MM.1S (cell line): ENCODE measurements at regions not wholly inside any gene's neighbourhood (a gene's known extent, or its start where the extent isn't known, plus 50 kb on each side); places are given as distances from the start of the nearest gene placed in this dataset.

Source experiments
- DNase-seq: peaks from one replicate; pipeline ENCODE4 v3.0.0-alpha.2; 2015
- H2AFZ ChIP-seq: fragments of 300-600 bp; sonication (generic); 2 replicates; pipeline ENCODE4 v1.6.0; 2016; ENCODE audit warnings: antibody characterized with exemption, low read length
- H3F3A ChIP-seq: fragments of 300-600 bp; sonication (generic); 2 replicates; pipeline ENCODE4 v1.6.1; 2016; ENCODE audit warnings: mild to moderate bottlenecking, antibody characterized with exemption, low read length, moderate library complexity, mixed read lengths; ENCODE audit not compliant: insufficient read depth
- H3K27ac ChIP-seq: fragments of 300-600 bp; sonication (generic); 2 replicates; pipeline ENCODE4 v1.5.1; 2016; ENCODE audit warnings: mild to moderate bottlenecking, low read length
- H3K27me3 ChIP-seq: fragments of 300-600 bp; sonication (generic); replicated peaks from 2 replicates; pipeline ENCODE4 v1.6.0; 2016; ENCODE audit warnings: low read length; ENCODE audit not compliant: insufficient read depth
- H3K36me3 ChIP-seq: fragments of 300-600 bp; sonication (generic); replicated peaks from 2 replicates; pipeline ENCODE4 v1.6.1; 2016; ENCODE audit warnings: mild to moderate bottlenecking, low read length, mixed read lengths; ENCODE audit not compliant: insufficient read depth
- H3K4me1 ChIP-seq: fragments of 300-600 bp; sonication (generic); 2 replicates; pipeline ENCODE4 v1.6.1; 2016; ENCODE audit warnings: low read length, mixed read lengths
- H3K4me2 ChIP-seq: fragments of 300-600 bp; sonication (generic); 2 replicates; pipeline ENCODE4 v1.6.0; 2016; ENCODE audit warnings: low read depth, low read length
- H3K4me3 ChIP-seq: fragments of 300-600 bp; sonication (generic); 2 replicates; pipeline ENCODE4 v1.5.1; 2016; ENCODE audit warnings: low read length, mixed read lengths
- H3K79me2 ChIP-seq: fragments of 300-600 bp; sonication (generic); 2 replicates; pipeline ENCODE4 v1.6.1; 2016; ENCODE audit warnings: mixed run types, low read length, mixed read lengths
- H3K9ac ChIP-seq: fragments of 300-600 bp; sonication (generic); 2 replicates; pipeline ENCODE4 v1.6.1; 2016; ENCODE audit warnings: low read length, mixed read lengths
- H3K9me2 ChIP-seq: fragments of 300-600 bp; sonication (generic); replicated peaks from 2 replicates; pipeline ENCODE4 v1.6.1; 2016; ENCODE audit warnings: mild to moderate bottlenecking, low read length, mixed read lengths; ENCODE audit not compliant: insufficient read depth
- H3K9me3 ChIP-seq: fragments of 300-600 bp; sonication (generic); replicated peaks from 2 replicates; pipeline ENCODE4 v1.6.1; 2016; ENCODE audit warnings: mild to moderate bottlenecking, low read length, mixed read lengths; ENCODE audit not compliant: insufficient read depth
- H4K20me1 ChIP-seq: fragments of 300-600 bp; sonication (generic); 2 replicates; pipeline ENCODE4 v1.6.1; 2016; ENCODE audit warnings: mild to moderate bottlenecking, low read length, moderate library complexity, mixed read lengths; ENCODE audit not compliant: insufficient read depth
- EZH2 ChIP-seq: fragments of 300-600 bp; sonication (generic); optimal IDR thresholded peaks from 2 replicates; pipeline ENCODE3; 2017; ENCODE audit warnings: low read depth, mild to moderate bottlenecking, antibody characterized with exemption, low read length, mixed read lengths
- EZH2phosphoT487 ChIP-seq: fragments of 300-600 bp; sonication (generic); IDR thresholded peaks from 2 replicates; pipeline ENCODE4 v1.6.1; 2018; ENCODE audit warnings: antibody characterized with exemption, low read length
- TF ChIP-seq, protein P1 (sequence below): fragments of 300-600 bp; sonication (generic); IDR thresholded peaks from 2 replicates; pipeline ENCODE4 v1.5.1; 2016; ENCODE audit warnings: antibody characterized with exemption, low read length, mixed read lengths

DNA sequence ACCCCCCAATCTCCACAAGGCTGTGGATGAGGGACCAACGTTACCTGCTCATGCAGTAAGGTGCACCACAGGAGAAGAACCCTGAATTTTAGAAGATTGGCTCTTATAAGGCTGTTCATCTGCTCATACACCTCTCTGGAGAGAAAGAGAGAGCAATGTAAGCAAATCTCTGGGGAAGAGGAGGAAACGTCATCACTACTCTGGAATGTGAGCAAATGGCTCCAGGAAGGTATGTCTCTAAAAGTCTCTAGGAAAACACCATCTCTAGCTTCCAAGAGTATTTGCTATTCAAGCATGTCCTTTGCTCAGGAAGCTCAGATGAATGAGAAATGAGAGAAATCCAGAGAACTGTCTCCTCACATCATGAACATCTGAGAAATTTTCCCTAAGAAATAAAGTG, 235.4 kb downstream of the TBL1XR1 start:
- Histone ChIP-seq H3F3A (no peaks in the 10 kb centered on the region), H3K36me3 (no peaks in the 10 kb centered on the region), H3K4me1 (no peaks in the 10 kb centered on the region), H3K27me3 (no peaks in the 10 kb centered on the region), H3K4me3 (no peak overlapping the region), H3K9ac (no peak overlapping the region), H3K79me2 (no peaks in the 10 kb centered on the region), H3K27ac (no peak overlapping the region), H4K20me1 (no peaks in the 10 kb centered on the region), H3K9me3 (no peaks in the 10 kb centered on the region), H3K9me2 (no peaks in the 10 kb centered on the region), H2AFZ (no peak overlapping the region), H3K4me2 (no peak overlapping the region)
- TF ChIP-seq EZH2phosphoT487 (no peak), EZH2 (no peak)
- TF ChIP-seq, protein P1, sequence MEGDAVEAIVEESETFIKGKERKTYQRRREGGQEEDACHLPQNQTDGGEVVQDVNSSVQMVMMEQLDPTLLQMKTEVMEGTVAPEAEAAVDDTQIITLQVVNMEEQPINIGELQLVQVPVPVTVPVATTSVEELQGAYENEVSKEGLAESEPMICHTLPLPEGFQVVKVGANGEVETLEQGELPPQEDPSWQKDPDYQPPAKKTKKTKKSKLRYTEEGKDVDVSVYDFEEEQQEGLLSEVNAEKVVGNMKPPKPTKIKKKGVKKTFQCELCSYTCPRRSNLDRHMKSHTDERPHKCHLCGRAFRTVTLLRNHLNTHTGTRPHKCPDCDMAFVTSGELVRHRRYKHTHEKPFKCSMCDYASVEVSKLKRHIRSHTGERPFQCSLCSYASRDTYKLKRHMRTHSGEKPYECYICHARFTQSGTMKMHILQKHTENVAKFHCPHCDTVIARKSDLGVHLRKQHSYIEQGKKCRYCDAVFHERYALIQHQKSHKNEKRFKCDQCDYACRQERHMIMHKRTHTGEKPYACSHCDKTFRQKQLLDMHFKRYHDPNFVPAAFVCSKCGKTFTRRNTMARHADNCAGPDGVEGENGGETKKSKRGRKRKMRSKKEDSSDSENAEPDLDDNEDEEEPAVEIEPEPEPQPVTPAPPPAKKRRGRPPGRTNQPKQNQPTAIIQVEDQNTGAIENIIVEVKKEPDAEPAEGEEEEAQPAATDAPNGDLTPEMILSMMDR = no peak
- DNase-seq = no peak

DNA sequence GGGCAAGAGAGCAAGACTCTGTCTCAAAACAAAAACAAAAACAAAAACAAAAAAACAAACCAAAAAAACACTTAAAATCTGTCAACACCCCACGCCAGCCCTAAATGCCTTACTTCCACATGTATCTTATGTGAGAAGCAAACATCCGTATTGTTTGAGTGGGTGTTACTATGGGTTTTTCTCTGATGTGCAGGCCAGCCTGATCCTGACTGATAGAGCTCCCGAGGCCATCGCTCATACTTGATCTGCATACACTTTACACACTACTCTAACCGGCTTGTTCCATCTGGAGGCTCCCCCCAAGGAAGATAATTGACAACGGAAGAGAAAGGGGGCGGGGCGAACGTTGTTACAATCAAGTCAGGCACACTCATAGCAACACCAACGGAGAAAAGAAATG, 237.4 kb downstream of the TBL1XR1 start:
- Histone ChIP-seq H3K4me3 (no peak overlapping the region), H3K9ac (no peak overlapping the region), H2AFZ (no peak overlapping the region), H3K9me2 (no peaks in the 10 kb centered on the region), H3K9me3 (no peaks in the 10 kb centered on the region), H3K4me2 (no peak overlapping the region), H3K4me1 (no peaks in the 10 kb centered on the region), H4K20me1 (no peaks in the 10 kb centered on the region), H3F3A (no peaks in the 10 kb centered on the region), H3K36me3 (no peaks in the 10 kb centered on the region), H3K27me3 (no peaks in the 10 kb centered on the region), H3K27ac (no peak overlapping the region), H3K79me2 (no peaks in the 10 kb centered on the region)
- TF ChIP-seq, protein P1 = no peak
- TF ChIP-seq EZH2 (no peak), EZH2phosphoT487 (no peak)
- DNase-seq = no peak

DNA sequence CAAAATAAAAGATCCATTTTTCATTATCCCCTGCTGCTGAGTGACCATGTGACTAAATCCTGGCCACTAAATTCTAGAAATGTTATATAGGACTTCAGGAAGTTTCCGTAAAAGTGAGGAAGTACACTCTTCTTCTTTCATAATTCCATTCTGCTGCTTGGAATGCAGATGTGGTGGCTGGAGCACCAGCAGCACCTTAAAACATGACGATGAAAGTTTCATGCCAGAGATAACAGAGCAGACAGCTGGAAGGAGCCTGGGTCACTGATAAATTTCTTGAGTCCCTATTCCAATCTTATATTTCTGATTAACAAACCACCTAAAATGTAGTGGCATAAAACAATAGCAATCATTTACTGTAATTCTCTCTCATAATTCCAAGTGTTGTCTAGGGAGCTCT, 238.7 kb downstream of the TBL1XR1 start:
- no peak for DNase-seq
- Histone ChIP-seq H3F3A (no peaks in the 10 kb centered on the region), H3K9me2 (no peaks in the 10 kb centered on the region), H3K9ac (no peak overlapping the region), H4K20me1 (no peaks in the 10 kb centered on the region), H3K27me3 (no peaks in the 10 kb centered on the region), H3K27ac (no peak overlapping the region), H3K9me3 (no peaks in the 10 kb centered on the region), H3K4me1 (no peaks in the 10 kb centered on the region), H3K36me3 (no peaks in the 10 kb centered on the region), H3K79me2 (no peaks in the 10 kb centered on the region), H3K4me2 (no peak overlapping the region), H2AFZ (no peak overlapping the region), H3K4me3 (no peak overlapping the region)
- TF ChIP-seq EZH2phosphoT487 = no peak
- no peak for TF ChIP-seq EZH2
- TF ChIP-seq, protein P1 = no peak
